Activated gamma-delta T cell treated with Interleukin-2 at 50 U/mL for 16 hours (primary cell): ENCODE measurements at regions not wholly inside any gene's neighbourhood (a gene's known extent, or its start where the extent isn't known, plus 50 kb on each side); places are given as distances from the start of the nearest gene placed in this dataset.

Experiments used
- DNase-seq: peaks from one replicate; pipeline ENCODE4 v3.0.0-alpha.2; 2020

- no peak for DNase-seq
Measured at GRCh38 chr5:142507531-142508372, 178.1 kb downstream of the FGF1 start.

DNA sequence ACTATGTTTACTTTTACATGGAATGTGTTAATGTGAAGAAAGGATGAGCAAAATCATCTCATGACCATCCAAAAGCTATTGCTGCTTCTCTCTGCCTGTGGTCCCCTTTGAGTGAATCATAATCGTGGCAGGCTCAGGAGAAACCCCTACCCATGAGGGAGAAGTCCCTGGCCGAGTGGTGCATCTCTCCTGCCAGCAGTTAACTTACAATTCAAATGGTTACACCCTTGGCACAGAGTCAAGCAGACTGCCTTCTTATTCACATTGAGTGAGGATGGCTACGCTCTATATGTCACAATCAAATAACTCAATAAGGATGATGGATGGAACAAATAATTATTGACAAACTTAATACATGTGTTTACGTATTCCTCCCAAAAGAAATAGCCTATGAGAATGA is 179.1 kb downstream of the FGF1 start:
- no peak for DNase-seq

DNA sequence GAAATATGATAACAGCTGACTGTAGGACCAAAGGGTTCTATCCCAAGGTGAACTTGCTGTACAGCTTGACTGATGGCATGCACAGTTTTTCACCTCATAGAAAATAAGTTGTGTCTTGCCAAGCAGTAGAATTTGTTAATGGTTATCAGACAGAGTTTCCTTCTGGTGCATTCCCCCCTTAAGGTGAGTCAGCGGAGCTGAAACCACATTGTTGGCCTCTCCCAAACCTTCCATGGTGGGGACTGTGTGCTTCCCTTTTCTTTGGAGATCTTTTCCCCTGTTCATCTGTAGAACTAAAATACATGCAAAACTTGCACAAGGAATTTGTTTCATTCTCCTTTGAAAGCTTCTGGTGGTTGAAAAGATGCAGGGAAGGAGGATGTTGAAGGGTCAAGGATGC is 179.8 kb downstream of the FGF1 start:
- no peak for DNase-seq

- no peak for DNase-seq
Measured at GRCh38 chr5:142501890-142502289, 177.1 kb upstream of the SPRY4 start.

DNA sequence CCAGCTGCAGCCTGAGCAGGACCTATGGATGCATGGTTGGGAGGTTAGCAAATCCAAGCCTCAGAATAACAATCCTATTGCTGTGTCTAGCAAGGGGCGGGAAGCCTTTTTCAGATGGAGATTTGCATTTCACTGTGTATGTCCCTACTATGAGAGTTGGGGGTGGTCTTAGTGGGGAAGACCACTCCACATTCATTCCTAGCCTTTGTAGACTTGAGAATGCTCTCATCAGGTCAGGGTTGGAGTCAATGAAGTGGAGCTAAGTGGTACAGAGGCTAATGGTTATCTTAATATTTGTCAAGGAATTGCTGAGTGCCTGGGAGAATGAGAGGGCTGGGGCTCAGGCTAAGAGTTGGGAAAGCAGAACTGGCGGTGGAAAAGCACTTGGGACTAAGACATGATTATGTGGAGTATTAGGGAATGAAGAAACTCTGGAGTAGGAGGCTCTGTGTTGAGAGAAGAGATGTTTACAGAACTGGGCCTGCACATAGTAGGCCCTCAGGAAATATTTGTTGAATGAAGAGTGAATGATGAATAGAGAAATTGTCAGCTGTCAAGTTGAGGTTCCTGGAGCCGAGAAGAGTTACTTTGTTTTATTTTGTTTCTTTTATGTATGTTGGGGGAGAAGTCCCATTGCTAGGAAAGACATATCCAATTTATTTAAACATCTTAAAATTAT is 175.5 kb upstream of the SPRY4 start:
- DNase-seq: no peak

GRCh38 chr5:142499591-142500226 is 174.9 kb upstream of the SPRY4 start:
- DNase-seq: no peak

DNA sequence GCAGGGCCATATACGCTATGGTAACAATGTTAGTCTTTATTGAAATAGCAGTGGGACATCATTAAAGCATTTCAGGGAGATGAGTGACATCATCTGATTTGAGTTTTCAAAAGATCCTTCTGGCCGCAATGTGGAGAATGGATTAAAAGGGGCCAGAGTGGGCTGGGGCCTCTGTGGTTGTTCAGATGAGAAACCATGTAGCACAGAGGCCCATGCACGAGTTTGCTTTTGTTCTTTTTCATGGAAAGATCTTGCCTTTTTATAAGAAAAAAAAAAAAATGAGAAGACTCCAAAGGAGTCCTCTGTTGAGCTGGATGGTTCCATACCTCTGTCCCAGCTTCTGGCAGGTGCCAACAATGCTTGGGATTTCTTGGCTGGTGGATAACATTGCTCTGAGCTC is 173.5 kb upstream of the SPRY4 start:
- DNase-seq: no peak

DNA sequence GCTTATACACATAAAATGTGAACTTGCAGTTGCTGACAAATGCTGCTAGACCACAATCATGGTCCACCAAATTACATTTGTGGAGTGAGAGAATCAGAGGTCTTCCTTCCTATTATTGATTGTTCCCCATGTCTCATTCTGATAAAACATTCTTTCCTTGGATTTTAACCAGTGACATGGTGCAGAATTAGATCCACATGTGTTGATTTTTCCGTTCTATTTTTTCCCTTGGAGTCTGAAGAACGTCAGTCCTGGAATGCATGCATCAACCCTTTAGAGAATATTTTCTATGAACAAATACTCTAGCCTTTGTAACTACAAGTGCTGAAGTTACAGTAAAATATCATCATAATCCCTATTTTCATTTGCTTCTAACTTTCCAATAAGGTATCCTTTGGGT is 170.7 kb upstream of the SPRY4 start:
- DNase-seq: no peak

- DNase-seq: no peak
Measured at GRCh38 chr5:142493875-142494518, 169.2 kb upstream of the SPRY4 start.

DNA sequence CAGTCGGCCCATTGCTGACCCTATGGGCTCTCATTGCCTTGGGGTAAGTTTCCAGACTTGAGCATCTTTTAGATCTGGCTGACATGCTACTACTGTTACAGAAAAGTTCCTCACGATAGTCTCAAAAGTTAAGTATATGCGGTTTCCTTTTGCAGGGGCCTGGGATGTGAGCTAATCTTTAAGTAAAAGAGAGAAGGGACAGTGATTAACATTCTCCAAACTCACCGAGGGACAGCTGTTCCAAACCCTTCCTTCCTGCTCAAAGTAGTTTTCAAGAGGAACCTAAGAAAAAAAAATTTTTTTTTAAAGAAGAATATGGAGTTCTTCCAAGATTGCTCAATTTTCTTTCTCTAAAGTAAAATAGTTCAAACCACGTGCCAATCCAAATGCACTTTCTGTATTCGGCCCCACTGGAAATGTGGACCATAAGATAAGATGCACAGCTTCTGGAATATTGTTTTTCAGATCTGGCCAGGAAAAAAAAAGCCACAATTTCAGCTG is 168.0 kb upstream of the SPRY4 start:
- no peak for DNase-seq

DNA sequence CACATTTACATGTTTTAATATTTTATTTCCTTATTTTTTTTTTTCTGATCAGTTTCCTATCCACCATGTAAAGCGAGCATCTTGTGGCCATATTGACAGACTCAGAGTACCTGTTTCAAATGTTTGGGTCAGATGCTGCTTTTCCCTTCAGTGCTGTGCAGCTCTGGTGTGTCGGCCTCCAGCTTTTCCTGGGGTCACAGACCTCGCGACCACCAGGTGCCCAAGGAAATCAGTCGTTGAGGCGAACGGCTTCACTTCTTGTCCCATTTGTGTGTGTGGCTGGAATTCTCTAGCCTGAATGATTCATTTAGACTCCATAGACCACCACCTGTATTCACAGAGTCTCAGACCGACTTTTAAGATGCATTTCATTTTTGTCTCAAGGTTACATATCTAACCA is 166.9 kb upstream of the SPRY4 start:
- DNase-seq: no peak

DNA sequence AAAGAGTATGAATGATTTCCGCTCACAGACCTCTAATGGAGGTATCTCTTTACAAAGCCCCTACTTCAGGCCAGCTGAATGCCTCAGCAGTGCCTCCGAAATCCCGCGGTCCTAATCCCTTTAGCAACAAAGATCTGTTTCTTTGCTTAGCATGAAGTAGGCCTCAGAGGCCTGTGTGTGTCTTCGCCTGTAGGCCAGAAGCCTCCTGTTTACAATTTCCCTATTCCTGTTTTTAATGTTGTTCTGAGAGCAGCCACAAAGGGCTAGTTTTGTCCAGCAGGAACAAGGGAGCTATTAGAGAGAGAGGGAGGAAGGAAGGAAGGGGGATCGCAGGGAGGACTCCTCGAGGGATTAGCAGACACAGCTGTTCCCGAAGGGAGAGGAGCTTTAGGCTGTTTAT is 166.4 kb upstream of the SPRY4 start:
- no peak for DNase-seq

- no peak for DNase-seq
Measured at GRCh38 chr5:142486581-142486980, 161.8 kb upstream of the SPRY4 start.

- no peak for DNase-seq
Measured at GRCh38 chr5:142486020-142486419, 161.2 kb upstream of the SPRY4 start.

DNA sequence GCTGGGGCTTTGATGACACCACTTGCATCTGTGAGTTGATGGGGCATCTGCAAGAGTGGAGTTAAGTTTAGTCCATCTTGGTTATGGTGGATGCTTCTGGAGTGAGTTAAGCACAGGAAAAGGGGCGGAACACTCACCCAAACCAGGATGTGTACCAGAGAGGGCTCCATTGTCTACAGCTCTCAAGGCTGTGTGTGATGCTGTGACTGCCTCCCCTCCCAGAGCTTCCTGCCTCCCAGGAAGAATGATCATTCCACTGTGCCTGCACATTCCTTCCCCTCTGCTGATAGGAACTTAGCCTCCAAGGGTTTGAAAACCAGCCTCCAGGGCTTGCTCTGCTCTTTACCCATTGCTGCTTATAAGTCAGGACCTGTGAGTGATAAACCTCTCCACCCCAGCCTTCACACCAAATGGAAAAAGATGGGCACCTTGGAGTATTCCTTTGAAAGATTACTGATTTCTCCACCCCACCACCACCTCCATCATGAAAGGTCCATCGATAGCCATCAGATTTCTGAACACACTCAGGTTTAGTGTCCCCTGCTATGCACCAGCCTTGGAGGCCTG is 160.1 kb upstream of the SPRY4 start:
- DNase-seq: no peak

GRCh38 chr5:142482207-142482606 is 157.4 kb upstream of the SPRY4 start:
- no peak for DNase-seq

DNA sequence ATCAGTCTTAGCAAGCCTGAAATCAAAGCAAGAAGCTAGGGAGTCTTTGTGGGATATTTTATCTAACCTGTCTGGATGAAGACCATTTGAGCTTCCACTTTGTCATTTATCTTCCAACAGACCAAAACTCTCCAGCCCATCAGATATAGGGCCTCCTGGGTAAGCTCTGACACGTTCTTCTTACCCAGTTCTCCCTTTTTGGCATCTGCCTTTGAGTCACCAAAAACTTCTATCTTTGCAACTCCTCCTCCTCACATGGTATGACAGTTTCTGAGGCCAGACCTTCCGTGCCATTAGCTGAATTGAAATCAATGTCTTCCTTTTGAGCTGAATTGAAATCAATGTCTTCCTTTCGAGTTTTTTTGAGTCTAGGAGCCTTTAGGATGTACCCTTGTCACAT is 156.6 kb upstream of the SPRY4 start:
- no peak for DNase-seq

- no peak for DNase-seq
Measured at GRCh38 chr5:142479854-142480519, 155.2 kb upstream of the SPRY4 start.

DNA sequence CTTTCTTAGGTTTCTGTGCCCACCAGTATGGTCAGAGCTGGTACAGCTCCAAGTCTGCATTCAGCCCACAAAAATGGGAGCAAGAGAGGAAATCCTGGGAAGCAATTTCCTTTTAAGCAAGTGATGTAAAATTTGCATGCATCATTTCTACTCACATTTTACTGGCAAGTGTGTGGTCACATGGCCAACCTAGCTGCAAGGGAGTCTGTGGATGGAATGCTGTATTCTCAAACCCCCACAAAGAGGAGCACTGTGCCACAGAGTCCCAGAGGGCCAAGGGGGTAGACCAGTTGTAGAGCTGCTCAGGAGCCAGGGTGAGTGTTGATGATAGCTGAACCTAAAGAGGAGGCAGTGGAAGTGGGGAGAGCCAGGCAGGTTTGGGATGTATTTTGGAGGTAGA is 154.3 kb upstream of the SPRY4 start:
- DNase-seq: no peak

DNA sequence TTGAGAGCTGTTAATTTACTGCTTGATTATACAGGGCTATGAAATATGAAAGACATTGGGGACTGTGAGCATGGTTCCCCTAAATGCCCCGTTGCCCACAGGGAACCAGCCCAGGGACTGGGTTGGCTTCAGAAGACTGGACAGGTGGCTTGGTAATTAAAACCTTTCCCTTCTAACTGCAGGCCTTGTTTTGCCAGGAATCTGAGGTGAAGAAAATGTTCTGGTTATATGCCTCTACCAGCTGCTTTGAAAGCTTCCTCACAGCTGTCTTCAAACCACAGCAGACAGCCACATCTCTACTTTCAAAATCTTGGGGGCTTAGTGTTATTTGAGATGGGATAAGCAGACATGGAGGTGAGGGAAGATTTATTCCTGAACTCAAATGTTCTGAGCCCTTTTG is 153.3 kb upstream of the SPRY4 start:
- no peak for DNase-seq

- DNase-seq: no peak
Measured at GRCh38 chr5:142475102-142475513, 150.3 kb upstream of the SPRY4 start.

- no peak for DNase-seq
Measured at GRCh38 chr5:142474431-142475094, 149.7 kb upstream of the SPRY4 start.
